ENCODE measurements at regions not wholly inside any gene's neighbourhood (a gene's known extent, or its start where the extent isn't known, plus 50 kb on each side); places are given as distances from the start of the nearest gene placed in this dataset.

DNA sequence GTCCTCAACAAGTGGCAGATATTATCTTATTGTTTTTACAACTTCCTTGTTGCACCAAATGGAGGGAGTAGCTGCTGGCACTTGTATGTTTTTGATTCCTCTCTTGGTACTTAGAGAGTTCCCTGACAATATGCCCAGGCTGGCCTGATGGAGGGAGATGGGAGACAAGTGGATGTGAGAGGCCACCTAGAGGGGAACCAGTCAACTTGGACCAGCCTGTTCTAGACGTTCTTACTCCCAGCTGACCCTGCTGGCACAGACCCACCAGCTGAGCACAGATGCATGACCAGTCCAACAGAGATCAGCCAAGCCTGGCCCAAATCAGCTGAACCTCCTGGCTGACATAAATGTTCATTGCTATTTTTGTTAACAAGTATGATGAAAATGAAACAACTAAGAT is 60.9 kb upstream of the GDNF start:
- TF ChIP-seq EZH2 (IDR thresholded peaks at IDR 0.05; ENCODE audit: insufficient read depth, poor library complexity, severe bottlenecking): no peak
- no peak for TF ChIP-seq EZH2phosphoT487 (IDR thresholded peaks at IDR 0.05; ENCODE audit: insufficient read depth, low read depth)

Measured in GM23248 (cell line).